OCI-LY1 (cell line): ENCODE measurements at regions not wholly inside any gene's neighbourhood (a gene's known extent, or its start where the extent isn't known, plus 50 kb on each side); places are given as distances from the start of the nearest gene placed in this dataset.

Source experiments
- CTCF ChIP-seq: fragments of 200-600 bp; sonication (generic), shearing (Covaris generic); IDR thresholded peaks from 2 replicates; pipeline ENCODE4 v1.5.1; 2017; ENCODE audit warnings: mild to moderate bottlenecking, antibody characterized with exemption, low read length, moderate library complexity, mixed read lengths
- EZH2 ChIP-seq: fragments of 200-600 bp; sonication (generic), shearing (Covaris generic); IDR thresholded peaks from 2 replicates; pipeline ENCODE4 v1.8.0; 2017; ENCODE audit warnings: borderline replicate concordance, mixed run types, mild to moderate bottlenecking, antibody characterized with exemption, low read length, moderate library complexity, mixed read lengths

DNA sequence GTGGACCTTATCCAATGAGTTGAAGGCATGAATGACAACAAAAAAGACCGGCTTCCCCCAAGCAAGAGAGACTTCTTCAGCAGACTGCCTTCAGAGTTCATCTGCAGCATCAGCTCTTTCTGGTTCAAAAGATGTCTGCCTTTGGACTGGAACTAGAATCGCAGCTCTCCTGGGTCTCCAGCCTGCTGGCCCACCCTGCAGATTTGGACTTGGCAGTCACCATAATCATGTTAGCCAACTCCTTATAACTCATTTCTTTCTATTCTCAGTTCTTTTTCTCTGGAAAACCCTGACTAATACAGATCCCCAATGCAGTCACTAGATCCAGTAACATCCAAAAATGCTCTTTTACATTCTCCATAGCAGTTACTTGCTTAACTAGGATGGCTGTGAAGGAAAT lies 89.2 kb upstream of the MARK1 start:
- no peak for TF ChIP-seq CTCF
- no peak for TF ChIP-seq EZH2
